GM18907 (cell line): ENCODE measurements at regions not wholly inside any gene's neighbourhood (a gene's known extent, or its start where the extent isn't known, plus 50 kb on each side); places are given as distances from the start of the nearest gene placed in this dataset.

ENCODE experiments used
- ATAC-seq: cut with Tn5 transposase; IDR thresholded peaks from one replicate; pipeline ENCODE4 v1.9.1; 2021; ENCODE audit warnings: mild to moderate bottlenecking, moderate library complexity; ENCODE audit not compliant: unreplicated experiment

DNA sequence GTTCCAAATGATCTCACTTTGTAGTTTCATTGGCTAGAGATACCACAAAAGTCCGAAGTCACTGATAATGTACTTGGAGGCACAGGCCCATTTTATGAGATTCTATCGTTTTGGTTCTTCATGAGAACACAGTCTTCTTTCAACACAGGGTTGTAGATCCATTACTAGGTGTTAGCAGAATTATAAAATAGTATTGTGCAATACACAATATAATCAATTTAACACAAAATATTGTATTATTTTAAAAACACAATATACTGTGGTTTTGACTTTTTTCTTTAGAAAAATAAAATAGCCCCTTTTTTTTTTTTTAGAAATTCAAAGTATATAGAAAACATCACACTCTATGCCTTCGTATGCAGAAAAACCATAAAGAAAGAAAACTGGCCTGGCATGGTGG is 138.6 kb upstream of the TSC22D2 start:
- no peak for ATAC-seq

DNA sequence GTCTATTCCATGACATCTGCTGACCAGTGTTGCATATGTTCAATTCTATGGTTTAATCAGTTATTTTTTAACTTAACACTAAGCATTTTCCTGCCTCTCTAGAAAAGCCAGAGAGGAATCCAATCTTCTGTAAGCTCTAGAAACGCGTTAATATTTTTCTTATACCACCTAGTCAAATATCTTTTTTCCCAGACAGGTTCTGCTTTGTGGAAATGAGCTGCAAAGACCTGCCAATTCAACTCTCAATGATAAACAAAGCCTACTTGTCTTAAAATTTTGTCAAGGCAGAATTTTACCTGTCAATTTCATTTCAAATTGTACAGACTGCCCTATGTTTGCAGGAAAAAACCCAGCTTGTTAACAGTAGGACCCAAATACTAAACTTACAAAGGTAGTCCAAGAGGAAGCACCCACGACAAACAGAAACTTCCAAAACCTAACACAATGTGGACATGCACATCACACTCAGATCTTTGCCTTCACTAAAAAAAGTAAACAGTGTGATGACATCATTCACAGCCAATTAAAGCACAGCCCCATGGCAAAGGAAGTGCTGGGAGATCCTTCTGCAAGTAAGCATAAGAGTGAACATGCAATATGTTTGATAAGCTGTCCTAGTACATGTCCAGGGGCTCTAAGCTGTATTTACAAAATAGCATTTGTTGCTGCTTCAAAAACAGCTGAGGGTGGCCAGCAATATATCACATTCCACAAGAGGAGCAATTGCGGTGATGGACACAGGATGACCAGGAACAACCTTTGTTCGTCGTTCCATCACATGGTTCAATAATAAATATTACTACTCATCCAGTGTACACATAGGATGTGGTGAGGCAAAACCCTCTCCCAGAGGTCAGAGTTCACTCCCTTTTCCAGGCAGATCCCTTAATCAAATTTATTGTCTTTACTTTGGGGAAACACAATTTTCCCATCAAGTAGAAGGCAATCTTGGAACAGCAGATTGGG is 139.4 kb upstream of the TSC22D2 start:
- ATAC-seq = no peak

DNA sequence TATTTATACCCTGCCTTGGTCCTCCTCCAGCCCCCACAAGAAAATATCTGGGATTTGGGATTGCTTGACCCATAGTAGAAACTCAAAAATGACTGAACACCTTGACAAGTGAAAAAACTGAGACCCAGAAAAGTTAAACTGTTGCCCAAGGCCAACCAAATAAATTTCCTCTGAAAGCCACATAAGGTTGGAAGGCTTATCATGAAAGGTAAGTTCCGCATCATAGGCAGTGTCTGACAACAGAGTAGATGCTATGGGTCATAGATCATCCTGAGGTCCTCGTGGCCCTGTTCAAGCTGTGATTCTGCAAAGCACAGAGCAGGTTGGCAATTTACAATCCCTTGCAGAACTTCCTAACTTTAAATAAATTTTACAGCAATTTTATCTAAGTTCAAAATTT is 140.8 kb upstream of the TSC22D2 start:
- no peak for ATAC-seq

DNA sequence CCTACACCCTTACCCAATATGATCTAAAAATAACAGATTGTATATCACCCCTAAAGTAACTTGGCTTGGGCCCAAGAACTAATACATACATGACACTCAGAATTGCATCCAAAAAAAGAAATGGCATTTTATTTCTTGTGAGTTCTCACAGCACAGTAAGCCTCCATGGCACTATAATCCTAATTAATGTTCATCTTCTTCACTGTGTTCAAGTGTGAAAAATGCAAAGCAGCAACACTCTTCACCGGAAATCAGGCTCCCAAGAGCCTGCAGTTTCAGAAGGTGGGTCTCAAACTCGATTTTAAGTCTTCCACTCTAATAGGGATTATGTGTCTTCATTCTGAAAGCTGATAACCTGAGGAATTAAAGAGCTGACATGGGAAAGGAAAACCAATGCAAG is 142.8 kb upstream of the TSC22D2 start:
- no peak for ATAC-seq

DNA sequence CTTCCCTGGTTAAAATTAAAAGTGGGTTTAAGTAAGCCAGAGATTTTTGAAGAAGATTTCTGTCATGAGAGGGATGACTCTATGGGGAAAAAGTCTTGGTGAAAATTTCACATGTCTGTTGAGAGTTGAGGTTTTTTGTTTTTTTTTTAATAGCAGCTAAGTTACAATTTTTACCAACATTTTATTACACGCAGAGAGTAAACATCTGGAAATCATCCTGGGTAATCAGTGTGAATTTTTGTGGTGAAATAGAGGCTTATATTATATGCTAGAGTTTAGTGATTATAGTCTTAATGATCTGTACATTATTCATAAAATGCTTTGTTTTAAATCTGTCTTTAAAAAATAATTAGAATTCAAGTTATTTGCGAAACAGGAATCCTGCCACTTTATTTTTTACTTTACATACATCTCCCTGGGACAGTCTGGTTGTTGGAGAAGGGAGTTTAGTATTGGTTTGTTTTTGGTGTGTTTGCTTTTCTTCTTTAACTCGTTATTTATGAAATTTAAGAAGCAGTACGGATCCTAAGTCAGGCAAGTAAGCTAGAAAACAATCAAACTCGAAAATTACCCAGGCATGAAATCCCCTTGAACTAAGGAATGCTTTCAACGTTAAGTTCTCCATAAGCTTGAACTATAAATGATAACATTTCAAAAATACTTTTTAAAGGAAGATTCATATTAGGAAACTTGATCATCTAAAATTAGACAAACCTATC is 143.4 kb upstream of the TSC22D2 start:
- no peak for ATAC-seq

DNA sequence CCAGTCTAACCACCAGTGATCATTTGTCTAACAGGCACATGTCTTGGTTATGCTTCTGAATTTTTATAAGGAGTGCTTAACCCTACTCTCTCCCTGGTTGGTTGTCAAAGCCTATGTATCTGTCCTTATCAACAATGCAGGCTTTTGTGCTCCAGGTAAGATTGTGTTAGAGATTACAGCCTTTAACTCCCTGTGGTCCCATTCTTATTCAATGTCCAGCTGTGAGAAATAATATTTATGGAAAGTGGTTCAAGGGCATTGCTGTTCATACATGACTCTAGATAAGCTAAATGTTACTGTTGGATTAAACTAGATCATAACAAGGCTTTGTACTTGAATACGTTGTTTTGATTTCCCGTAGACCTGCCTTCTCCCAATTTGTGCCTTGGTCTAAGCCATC is 146.1 kb upstream of the TSC22D2 start:
- no peak for ATAC-seq

DNA sequence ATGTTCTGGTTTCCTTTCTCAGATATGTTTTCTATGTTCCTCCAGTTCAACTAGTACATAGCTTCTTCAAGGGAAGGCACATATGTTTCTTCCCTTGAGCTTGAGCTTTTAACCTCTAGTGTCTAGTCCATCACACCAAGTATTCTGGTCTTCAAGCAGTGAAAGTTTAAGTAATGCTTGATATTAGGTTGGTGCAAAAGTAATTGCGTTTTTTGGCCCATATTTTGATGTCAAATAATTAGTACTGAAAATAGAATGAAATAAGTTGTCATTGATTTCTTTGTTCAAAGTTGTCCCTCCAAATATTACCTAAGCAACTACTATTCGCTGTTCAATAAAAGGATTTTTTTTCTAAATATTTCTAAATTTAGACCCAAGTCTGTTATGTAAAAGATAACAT is 146.7 kb upstream of the TSC22D2 start:
- no peak for ATAC-seq

DNA sequence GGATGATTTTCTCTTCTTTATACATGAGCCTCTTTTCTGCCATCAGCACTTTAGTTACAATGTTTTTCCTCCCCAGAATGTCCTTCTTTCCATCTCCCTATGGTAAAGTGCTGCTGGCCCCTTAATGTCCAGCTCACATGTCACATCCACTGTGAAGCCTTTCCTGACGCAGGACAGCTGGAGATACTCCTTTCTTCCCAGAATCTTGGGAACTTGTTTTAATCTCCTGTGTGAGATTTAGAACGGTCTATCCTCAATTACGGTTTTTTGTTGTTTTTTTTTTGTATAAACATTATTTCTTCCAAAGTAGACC is 147.7 kb upstream of the TSC22D2 start:
- ATAC-seq = no peak

DNA sequence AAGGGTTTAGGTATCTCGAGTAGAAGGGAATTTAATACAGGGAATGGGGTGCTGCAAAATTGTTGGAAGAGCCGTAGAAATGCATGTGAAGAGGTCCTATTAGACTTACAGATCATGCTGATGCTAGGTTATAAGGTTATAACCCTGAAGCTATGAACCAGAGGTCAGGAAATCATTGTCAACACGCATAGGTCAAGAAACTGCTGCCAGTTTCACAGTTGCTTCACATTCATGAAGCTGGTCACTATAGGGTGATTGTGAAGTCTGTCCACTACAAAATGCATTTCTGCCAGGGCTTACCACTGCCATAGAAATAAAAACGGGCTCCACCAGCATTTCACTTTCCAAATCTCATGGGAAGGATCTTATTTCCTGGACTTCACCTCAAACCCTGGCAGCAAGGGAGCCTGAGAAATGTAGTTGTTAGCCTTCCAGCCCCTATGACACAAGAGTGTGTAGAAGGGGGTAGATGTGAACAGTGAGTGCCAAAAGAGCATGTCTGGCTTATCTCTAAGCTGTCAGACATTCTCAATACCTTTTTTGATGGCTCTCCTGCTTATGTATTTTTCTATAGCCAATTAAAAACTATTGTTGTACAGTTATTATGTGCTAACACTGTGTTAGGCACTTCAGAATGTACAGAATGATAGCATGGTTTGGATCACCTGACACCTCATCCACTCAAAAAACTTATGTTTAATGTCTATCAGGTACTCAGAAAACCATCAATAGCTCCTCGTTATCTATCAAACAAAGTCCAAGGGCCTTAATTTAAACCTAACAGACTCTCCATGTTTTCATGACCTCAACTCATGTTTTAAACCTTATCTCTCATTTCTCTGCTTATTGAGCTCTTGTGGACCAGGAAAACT is 148.3 kb upstream of the TSC22D2 start:
- no peak for ATAC-seq

DNA sequence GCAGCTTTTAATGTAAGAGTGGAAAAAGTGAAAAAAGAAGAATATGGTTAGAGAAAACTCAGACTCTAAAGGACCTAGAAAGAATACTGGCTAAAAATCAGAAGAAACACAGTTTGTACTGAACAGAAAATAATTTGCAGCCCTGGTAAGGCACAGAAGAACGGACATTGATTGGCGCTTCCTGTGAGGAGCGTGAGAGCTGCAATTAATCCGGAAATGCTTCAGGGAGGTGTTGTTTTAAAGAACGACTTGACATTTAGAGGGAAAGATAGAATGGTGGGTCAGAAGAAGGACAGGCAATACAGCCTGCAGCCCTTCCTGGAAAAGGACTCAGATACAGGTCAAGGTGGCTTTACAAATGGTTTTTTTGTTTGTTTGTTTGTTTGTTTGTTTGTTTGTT is 151.3 kb upstream of the TSC22D2 start:
- ATAC-seq = no peak

DNA sequence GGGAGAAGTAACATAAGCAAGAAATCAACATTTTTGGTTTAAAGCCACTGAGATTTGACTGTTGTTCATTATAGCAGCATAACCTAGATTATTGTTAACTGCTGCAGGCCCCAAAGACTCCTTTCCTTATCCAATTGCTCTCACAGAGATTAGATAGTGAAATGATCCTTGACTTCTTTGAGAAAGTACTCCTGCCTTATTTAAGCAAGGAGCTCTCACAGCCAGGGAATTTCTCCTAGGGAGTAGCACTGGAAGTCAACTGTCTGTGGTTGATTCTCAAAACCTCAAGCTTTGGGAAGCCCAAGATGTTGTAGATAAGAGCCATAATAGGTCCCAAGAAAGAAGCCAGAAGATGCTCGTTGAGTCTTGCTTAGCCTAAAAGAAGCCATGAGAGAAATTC is 151.8 kb upstream of the TSC22D2 start:
- ATAC-seq = no peak

DNA sequence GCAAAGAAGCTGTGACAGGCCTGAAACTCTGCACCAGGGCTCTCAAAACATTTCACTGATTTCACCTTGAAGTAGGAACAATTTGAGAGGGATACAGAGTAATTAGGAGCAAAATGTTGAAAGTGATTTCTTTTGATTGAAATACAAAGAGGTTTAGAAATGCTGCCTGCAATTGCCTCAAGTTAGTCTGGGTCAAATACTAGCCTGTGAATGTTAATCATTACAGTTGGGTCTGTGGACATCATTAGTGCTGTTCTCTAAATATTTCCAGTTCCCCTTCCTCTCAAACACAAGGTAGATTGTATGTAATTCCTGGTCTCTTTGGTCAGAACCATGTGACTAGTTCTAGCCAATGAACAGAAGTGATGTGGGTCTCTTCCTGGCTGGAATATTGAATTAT is 152.3 kb upstream of the TSC22D2 start:
- no peak for ATAC-seq

DNA sequence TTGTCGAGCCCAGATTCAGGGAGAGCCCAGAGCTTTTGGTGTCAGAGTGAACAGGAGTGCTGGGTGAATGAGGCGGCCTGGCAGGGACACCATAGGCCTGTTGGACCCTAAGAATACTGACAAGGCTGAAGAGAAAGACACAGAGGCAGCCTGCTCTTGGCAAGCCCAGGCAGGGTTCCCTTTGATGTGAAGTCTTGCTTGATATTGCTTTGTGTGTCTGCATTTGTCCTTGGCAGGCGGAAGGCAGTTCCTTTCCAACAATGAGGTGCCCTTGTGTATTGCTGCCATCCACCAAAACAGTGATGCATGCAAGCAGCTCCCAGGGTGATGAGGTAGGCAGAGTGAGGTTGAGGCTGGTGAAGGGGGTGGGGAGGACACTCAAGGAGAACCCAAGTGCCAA is 152.7 kb upstream of the TSC22D2 start:
- ATAC-seq = no peak

DNA sequence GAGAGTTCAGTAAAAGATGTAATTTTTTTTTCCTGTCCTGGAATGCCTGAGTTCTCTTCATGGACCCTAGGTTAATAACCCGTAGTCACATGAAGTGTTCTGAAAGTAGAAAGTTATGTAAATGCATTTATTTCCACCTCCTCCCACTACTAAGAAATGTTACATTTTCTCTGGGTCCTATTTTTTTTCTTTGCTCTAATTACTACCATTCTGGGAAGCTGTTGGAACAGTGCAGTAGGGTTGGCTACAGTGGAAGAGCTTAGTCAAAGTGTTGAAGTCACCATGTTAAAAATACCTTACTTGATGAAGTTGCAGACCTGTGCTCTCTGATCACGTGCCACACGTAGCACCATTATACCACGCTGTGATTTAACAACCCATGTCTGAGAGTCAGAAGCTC is 153.8 kb upstream of the TSC22D2 start:
- ATAC-seq = no peak

DNA sequence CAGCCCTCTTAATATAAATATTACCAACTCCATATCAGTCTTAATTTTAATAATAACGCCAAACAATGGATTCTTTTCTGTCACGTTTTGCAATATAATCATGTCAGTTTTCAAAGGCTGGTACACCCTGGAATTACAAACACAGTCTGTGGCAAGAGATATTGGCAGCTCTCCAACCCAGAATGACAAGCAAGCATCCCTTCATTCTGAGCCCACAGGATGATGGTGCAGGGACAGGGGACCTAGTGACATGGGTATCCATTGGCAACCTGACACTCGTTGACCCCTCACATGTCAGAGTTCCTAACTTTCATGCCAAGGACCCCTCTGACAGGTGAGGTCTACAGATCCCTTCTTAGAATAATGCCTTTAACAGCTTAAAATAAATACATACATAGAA is 154.5 kb upstream of the TSC22D2 start:
- ATAC-seq = no peak

DNA sequence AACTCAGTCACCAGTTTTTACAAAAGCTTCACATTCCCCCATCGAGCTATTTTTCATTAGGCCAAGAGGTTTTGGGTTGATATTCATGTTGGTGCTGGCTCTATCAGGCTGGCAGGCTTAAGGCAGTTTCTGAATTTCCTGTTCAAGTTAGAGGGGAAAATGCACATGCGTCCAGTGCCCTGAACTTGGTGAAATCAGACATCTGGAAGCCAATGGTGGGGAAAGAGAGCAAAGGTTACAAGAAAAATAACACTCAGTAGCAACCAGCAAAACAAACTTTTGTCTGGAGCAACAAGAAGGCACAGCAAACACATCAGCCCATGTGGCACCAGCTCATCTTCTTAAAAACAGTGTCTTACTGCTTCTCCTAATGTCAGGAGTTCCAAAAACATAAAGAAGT is 155.6 kb upstream of the TSC22D2 start:
- ATAC-seq = no peak

DNA sequence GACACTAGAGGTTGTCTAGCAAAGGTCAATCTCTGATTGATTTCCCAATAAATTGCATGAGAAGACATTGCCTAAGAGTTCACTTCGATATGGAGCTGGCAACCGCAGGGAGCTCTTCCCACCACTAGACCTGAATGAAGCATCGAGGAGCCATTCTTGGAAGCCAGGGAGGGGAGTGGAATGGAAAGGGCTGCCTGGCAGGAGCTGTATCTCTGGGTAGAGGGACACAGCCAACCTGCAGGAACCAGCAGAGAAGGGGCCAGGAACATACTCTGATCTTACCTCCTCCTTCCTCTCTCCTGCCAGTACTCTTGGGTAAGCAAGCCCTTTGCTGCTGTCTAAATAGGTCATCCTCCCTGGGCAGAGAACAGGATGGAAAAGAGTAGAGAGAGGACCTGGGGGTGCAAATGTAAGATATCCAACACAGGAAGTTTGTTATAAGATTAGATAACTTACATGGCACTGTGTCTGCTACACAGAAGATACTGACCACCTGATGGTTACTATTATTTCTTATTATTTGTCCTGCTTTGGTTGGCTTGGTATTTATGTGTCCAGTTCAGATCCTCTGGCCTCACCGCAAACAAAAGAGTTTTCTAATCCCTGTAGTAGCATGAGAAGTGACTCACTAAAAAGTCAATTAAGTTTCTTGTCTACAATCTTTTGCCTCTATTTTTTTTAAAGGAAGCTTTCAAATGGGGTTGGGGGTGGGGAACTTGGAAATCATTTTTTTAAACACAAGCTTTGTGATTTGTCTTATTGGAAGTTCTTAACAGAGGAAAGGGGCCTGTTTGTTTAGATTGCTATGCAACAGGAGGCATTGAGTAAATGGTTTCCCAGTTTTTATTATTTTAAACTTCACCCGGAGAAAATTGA is 156.7 kb upstream of the TSC22D2 start:
- no peak for ATAC-seq

DNA sequence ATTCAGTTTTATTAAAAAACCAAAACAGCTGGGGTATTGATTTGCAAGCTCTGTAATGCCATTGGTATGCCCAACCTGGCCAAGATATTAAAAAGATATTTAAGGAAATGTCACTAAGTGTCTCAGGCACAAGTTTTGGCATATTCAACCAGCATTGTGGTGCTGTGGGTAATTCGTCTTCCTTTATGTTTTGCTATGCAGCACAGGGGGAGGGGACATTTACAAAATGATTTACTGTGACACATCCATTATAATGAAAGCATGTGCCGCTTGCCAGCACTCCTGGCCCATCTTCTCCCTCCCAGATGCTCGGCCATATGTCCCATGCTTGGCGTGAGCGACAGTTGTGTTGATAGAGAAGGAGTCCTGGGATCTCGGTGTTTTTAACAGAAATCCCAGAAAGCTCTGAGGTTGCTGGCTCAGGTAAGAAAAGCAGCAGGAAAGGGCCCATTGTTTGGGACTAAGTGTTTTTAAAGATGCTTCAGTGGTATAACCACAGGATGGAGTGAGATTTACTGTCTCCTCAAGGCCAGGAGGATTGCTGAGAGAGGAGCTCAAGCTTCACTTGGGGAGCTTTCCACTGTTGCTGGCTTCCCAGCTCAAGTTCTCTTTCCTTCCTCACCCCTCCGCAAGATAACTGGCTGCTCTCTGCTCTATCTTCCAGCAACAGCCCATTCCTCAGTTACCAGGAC is 158.2 kb upstream of the TSC22D2 start:
- no peak for ATAC-seq

DNA sequence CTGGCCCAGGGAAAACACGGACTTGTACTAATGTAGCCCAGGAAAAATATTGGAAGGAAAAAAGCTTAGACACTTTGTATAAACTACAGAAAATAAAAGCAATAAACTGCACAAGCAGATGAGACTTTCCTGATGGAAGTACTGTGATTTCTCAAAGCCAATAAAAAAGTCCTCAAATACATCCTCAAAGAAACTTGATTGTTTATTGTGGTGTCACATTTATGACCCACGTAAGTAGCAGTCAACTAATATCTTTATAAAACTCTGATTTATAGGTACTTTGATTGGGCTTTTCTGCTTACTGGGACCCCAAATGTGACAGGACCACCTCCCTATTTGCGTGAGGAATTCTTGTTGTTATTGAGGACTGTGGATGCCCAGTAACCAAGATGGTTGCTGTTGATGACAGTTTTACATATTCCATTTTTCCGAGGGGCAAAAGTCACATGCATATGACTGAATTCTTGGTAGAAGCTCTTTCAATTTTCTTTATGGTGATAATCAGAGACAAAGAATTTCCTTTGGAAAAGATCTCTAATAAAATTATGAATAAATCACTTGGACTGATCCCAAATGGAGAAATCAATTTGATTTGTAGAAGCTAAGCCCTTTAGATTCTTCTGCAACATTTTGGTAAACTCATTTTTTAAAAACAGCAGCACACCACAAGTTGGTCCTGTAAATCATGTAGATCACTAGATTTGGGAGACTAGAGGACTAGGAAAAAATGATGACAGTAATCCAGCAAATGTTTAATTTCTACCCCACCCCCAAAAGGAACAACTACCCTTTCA is 159.0 kb upstream of the TSC22D2 start:
- ATAC-seq = no peak
